ENCODE measurements at regions not wholly inside any gene's neighbourhood (a gene's known extent, or its start where the extent isn't known, plus 50 kb on each side); places are given as distances from the start of the nearest gene placed in this dataset.

DNA sequence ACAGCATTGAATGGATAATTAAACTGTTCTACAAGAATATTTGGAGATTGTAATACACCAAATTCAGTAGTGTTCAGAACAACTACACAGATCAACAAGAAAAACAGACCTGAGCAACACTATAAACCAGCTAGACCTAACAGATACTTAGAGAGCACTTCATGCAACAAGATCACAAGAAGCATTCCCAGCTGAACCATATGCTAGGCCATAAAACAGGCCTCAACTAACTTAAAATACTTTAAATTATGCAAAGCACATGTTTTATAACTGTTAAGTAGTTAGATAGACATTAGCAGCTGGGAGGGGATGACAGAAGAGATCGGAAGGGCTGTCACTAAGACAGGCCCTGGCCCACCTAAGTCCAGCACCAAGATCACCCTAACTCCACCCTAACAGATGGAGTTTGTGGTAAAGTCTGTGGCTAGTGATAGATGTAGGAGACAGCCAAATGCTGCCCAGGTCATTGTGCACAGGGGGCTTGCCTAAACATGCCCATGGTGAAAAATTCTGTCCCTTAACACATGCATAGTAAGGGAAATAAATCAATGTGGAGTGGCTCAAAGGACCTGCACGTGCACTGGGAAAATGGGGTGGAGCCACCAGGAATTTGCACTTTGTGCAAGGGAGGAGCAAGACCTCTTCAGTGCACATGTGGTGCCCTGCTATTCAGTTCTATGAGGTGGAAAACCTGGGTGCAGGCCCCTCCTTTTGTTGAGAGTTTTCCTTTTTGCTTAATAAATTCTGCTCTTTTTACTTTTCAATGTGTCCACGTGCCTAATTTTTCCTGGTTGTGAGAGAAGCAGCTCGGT, 567.8 kb upstream of the NRG3 start:
- Histone ChIP-seq H4K8ac (ENCODE audit: low read depth, low read length) (no peak overlapping the region), H3K9me3 (ENCODE audit: insufficient read depth, low read depth, low read length) (no peaks in the 10 kb centered on the region), H2BK5ac (ENCODE audit: low read depth, low read length, poor library complexity) (no peak overlapping the region), H3K4ac (ENCODE audit: low read depth, low read length) (no peak overlapping the region), H3K14ac (ENCODE audit: low read length) (no peak overlapping the region), H3K9ac (ENCODE audit: low read length) (no peak overlapping the region), H3K36me3 (ENCODE audit: control insufficient read depth in 1 of 2, insufficient read depth in 2 of 2, low read length in 2 of 2) (no peaks in the 10 kb centered on the region), H3K27ac (ENCODE audit: low read depth, low read length) (no peak overlapping the region), H3K18ac (ENCODE audit: low read length) (no peak overlapping the region), H3K4me3 (ENCODE audit: low read depth, low read length) (no peak overlapping the region), H2BK12ac (ENCODE audit: low read length) (no peak overlapping the region), H2AFZ (ENCODE audit: insufficient read depth, low read length, poor library complexity) (no peak overlapping the region), H3K4me1 (ENCODE audit: control insufficient read depth in 1 of 2, insufficient read depth in 2 of 2, low read length in 2 of 2) (no peaks in the 10 kb centered on the region), H3K23ac (ENCODE audit: low read length) (no peak overlapping the region), H2AK5ac (ENCODE audit: low read length) (no peak overlapping the region), H4K91ac (ENCODE audit: low read depth, low read length) (no peak overlapping the region), H3K79me1 (ENCODE audit: low read length) (no peaks in the 10 kb centered on the region), H3K4me2 (ENCODE audit: low read length) (no peak overlapping the region), H2BK120ac (ENCODE audit: insufficient read depth, low read length, poor library complexity) (no peak overlapping the region), H4K12ac (ENCODE audit: low read depth, low read length) (no peak overlapping the region), H3K79me2 (ENCODE audit: control insufficient read depth, insufficient read depth, low read length, poor library complexity) (no peaks in the 10 kb centered on the region), H3K27me3 (ENCODE audit: insufficient read depth, low read length) (no peaks in the 10 kb centered on the region)
- no peak for DNase-seq
- no CpG with 5 or more reads among the region's 4 CpGs for WGBS (ENCODE audit: extremely low coverage, insufficient coverage, insufficient read length)

DNA sequence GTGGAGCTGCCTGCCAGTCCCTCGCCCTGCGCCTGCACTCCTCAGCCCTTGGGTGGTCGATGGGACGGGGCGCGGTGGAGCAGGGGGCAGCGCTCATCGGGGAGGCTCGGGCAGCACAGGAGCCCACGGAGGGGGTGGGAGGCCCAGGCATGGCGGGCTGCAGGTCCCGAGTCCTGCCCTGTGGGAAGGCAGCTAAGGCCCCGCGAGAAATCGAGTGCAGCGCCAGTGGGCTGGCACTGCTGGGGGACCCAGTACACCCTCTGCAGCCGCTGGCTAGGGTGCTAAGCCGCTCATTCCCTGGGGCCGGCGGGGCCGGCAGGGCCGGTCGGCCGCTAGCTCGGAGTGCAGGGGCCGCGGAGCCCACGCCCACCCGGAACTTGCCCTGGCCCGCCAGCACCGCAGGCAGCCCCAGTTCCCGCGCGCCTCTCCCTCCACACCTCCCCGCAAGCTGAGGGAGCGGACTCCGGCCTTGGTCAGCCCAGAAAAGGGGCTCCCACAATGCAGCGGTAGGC, 565.9 kb upstream of the NRG3 start:
- Histone ChIP-seq H2BK120ac (ENCODE audit: insufficient read depth, low read length, poor library complexity) (no peak overlapping the region), H4K91ac (ENCODE audit: low read depth, low read length) (no peak overlapping the region), H3K9ac (ENCODE audit: low read length) (no peak overlapping the region), H3K79me1 (ENCODE audit: low read length) (no peaks in the 10 kb centered on the region), H3K27ac (ENCODE audit: low read depth, low read length) (no peak overlapping the region), H3K14ac (ENCODE audit: low read length) (no peak overlapping the region), H3K4ac (ENCODE audit: low read depth, low read length) (no peak overlapping the region), H3K36me3 (ENCODE audit: control insufficient read depth in 1 of 2, insufficient read depth in 2 of 2, low read length in 2 of 2) (no peaks in the 10 kb centered on the region), H3K79me2 (ENCODE audit: control insufficient read depth, insufficient read depth, low read length, poor library complexity) (no peaks in the 10 kb centered on the region), H3K18ac (ENCODE audit: low read length) (no peak overlapping the region), H3K4me3 (ENCODE audit: low read depth, low read length) (no peak overlapping the region), H3K9me3 (ENCODE audit: insufficient read depth, low read depth, low read length) (no peaks in the 10 kb centered on the region), H2AFZ (ENCODE audit: insufficient read depth, low read length, poor library complexity) (no peak overlapping the region), H2BK12ac (ENCODE audit: low read length) (no peak overlapping the region), H4K8ac (ENCODE audit: low read depth, low read length) (no peak overlapping the region), H3K4me1 (ENCODE audit: control insufficient read depth in 1 of 2, insufficient read depth in 2 of 2, low read length in 2 of 2) (no peaks in the 10 kb centered on the region), H3K27me3 (ENCODE audit: insufficient read depth, low read length) (no peaks in the 10 kb centered on the region), H3K4me2 (ENCODE audit: low read length) (no peak overlapping the region), H2BK5ac (ENCODE audit: low read depth, low read length, poor library complexity) (no peak overlapping the region), H2AK5ac (ENCODE audit: low read length) (no peak overlapping the region), H3K23ac (ENCODE audit: low read length) (no peak overlapping the region), H4K12ac (ENCODE audit: low read depth, low read length) (no peak overlapping the region)
- DNase-seq = no peak
- WGBS (ENCODE audit: extremely low coverage, insufficient coverage, insufficient read length) = no CpG with 5 or more reads among the region's 38 CpGs

DNA sequence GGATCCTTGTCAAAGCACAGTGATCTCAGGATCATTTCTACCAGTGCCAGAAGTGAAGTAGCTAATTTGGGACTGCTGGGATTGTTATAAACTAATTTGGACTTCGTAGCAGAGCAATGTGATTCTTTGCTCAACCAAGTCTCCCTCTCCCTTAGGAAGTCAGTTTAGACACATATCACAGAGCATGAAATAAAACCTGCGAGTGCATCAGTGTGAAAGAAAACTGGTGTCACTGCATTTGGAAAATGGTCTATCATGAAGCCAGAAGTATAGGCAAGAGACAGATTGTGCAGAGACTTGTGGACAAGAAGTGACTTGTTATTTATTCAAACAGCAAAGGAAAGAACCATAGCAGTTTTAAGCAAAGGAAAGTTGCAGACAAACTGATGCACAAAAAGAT, 560.5 kb upstream of the NRG3 start:
- Histone ChIP-seq H3K14ac (ENCODE audit: low read length) (no peak overlapping the region), H4K12ac (ENCODE audit: low read depth, low read length) (no peak overlapping the region), H3K9ac (ENCODE audit: low read length) (no peak overlapping the region), H3K18ac (ENCODE audit: low read length) (no peak overlapping the region), H3K9me3 (ENCODE audit: insufficient read depth, low read depth, low read length) (no peaks in the 10 kb centered on the region), H2AFZ (ENCODE audit: insufficient read depth, low read length, poor library complexity) (no peak overlapping the region), H3K4me1 (ENCODE audit: control insufficient read depth in 1 of 2, insufficient read depth in 2 of 2, low read length in 2 of 2) (no peaks in the 10 kb centered on the region), H3K4me2 (ENCODE audit: low read length) (no peak overlapping the region), H3K79me2 (ENCODE audit: control insufficient read depth, insufficient read depth, low read length, poor library complexity) (no peaks in the 10 kb centered on the region), H3K27ac (ENCODE audit: low read depth, low read length) (no peak overlapping the region), H4K8ac (ENCODE audit: low read depth, low read length) (no peak overlapping the region), H4K91ac (ENCODE audit: low read depth, low read length) (no peak overlapping the region), H3K4ac (ENCODE audit: low read depth, low read length) (no peak overlapping the region), H3K27me3 (ENCODE audit: insufficient read depth, low read length) (no peaks in the 10 kb centered on the region), H2AK5ac (ENCODE audit: low read length) (no peak overlapping the region), H3K4me3 (ENCODE audit: low read depth, low read length) (no peak overlapping the region), H3K79me1 (ENCODE audit: low read length) (no peaks in the 10 kb centered on the region), H2BK12ac (ENCODE audit: low read length) (no peak overlapping the region), H3K36me3 (ENCODE audit: control insufficient read depth in 1 of 2, insufficient read depth in 2 of 2, low read length in 2 of 2) (no peaks in the 10 kb centered on the region), H3K23ac (ENCODE audit: low read length) (no peak overlapping the region), H2BK120ac (ENCODE audit: insufficient read depth, low read length, poor library complexity) (no peak overlapping the region), H2BK5ac (ENCODE audit: low read depth, low read length, poor library complexity) (no peak overlapping the region)
- no peak for DNase-seq
- WGBS (ENCODE audit: extremely low coverage, insufficient coverage, insufficient read length) = no CpG with 5 or more reads among the region's 2 CpGs

DNA sequence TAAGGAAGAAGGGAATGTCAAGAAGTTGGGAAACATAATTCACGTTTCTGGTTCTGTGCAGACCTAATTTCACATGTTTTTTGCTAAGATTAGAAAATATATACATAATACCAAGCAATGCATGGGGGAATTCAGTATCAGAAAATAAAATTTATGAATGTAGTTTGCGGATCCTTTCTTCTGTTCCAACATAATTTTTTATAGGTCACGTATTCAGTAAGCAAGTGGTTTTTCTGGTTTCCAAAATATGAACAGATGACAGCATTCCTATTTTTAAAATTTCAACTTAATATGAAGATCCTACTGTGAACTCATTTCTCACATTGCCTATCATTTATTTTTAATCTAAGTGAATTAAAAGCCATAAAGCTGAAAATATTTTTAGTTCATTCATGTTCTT, 560.0 kb upstream of the NRG3 start:
- H3K9me3 ChIP-seq (ENCODE audit: insufficient read depth, low read depth, low read length) = no peaks in the 10 kb centered on the region
- H2BK12ac ChIP-seq (ENCODE audit: low read length) = no peak overlapping the region
- H3K27ac ChIP-seq (ENCODE audit: low read depth, low read length) = no peak overlapping the region
- H3K4me3 ChIP-seq (ENCODE audit: low read depth, low read length) = no peak overlapping the region
- no peaks in the 10 kb centered on the region for H3K79me1 ChIP-seq (ENCODE audit: low read length)
- H3K27me3 ChIP-seq (ENCODE audit: insufficient read depth, low read length) = no peaks in the 10 kb centered on the region
- H4K8ac ChIP-seq (ENCODE audit: low read depth, low read length) = no peak overlapping the region
- no peaks in the 10 kb centered on the region for H3K79me2 ChIP-seq (ENCODE audit: control insufficient read depth, insufficient read depth, low read length, poor library complexity)
- no peak overlapping the region for H4K12ac ChIP-seq (ENCODE audit: low read depth, low read length)
- H4K91ac ChIP-seq (ENCODE audit: low read depth, low read length) = no peak overlapping the region
- H3K9ac ChIP-seq (ENCODE audit: low read length) = no peak overlapping the region
- no peak overlapping the region for H3K4ac ChIP-seq (ENCODE audit: low read depth, low read length)
- H3K36me3 ChIP-seq (ENCODE audit: control insufficient read depth in 1 of 2, insufficient read depth in 2 of 2, low read length in 2 of 2) = no peaks in the 10 kb centered on the region
- H3K14ac ChIP-seq (ENCODE audit: low read length) = no peak overlapping the region
- WGBS (ENCODE audit: extremely low coverage, insufficient coverage, insufficient read length) = no CpG with 5 or more reads among the region's 3 CpGs
- no peak overlapping the region for H3K4me2 ChIP-seq (ENCODE audit: low read length)
- no peak overlapping the region for H3K18ac ChIP-seq (ENCODE audit: low read length)
- no peaks in the 10 kb centered on the region for H3K4me1 ChIP-seq (ENCODE audit: control insufficient read depth in 1 of 2, insufficient read depth in 2 of 2, low read length in 2 of 2)
- no peak overlapping the region for H3K23ac ChIP-seq (ENCODE audit: low read length)
- H2AFZ ChIP-seq (ENCODE audit: insufficient read depth, low read length, poor library complexity) = no peak overlapping the region
- DNase-seq = no peak
- H2BK5ac ChIP-seq (ENCODE audit: low read depth, low read length, poor library complexity) = no peak overlapping the region
- H2BK120ac ChIP-seq (ENCODE audit: insufficient read depth, low read length, poor library complexity) = no peak overlapping the region
- H2AK5ac ChIP-seq (ENCODE audit: low read length) = no peak overlapping the region

All from trophoblast cell (in vitro differentiated cells and primary cell).